Suprapubic skin (tissue), 4 donors: ENCODE measurements at regions not wholly inside any gene's neighbourhood (a gene's known extent, or its start where the extent isn't known, plus 50 kb on each side); places are given as distances from the start of the nearest gene placed in this dataset.

Source experiments
- EP300 ChIP-seq: sonication (generic); formaldehyde crosslinking; IDR thresholded peaks from one replicate; pipeline ENCODE4 v1.6.1; 2017; ENCODE audit warnings: antibody characterized with exemption
- POLR2A ChIP-seq, 2 donors: fragments of 450-650 bp; IDR thresholded peaks; one replicate each; pipeline ENCODE4 v1.6.1; 2017; ENCODE audit warnings: antibody characterized with exemption in 2 of 2, mild to moderate bottlenecking in 2 of 2, moderate library complexity in 2 of 2
- POLR2AphosphoS5 ChIP-seq, 3 donors: sonication (generic); formaldehyde crosslinking; IDR thresholded peaks; one replicate each; pipeline ENCODE4 v1.6.1; 2017; ENCODE audit warnings: antibody characterized with exemption in 3 of 3
- TF ChIP-seq, protein P1 (sequence below), 2 donors: fragments of 200-600 bp in 1 of 2; fragments of 450-650 bp in 1 of 2; sonication (generic) in 1 of 2; IDR thresholded peaks; one replicate each; pipeline ENCODE4 v1.5.1; 2016 to 2019; ENCODE audit warnings: antibody characterized with exemption in 2 of 2, mild to moderate bottlenecking in 1 of 2, moderate library complexity in 1 of 2

DNA sequence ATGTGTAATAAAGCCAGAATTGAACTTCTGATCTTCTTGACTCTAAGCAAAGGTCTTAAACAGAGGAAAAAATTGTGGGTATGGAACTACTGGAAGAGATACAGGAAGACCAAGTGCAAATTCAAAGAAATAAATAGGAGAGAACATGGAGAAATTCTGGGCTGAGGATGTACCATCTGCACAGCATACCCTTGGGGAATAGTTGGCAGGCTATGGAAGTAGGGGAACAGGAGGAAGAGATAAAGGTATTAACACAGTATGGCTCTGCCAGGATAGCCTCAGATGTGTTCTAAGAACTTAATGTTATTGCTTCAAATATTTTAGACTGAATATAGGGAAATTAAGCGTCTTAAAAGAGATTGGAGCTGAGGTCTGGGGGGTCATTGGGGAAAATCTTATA, 485.4 kb downstream of the CNTN3 start:
- TF ChIP-seq, protein P1, sequence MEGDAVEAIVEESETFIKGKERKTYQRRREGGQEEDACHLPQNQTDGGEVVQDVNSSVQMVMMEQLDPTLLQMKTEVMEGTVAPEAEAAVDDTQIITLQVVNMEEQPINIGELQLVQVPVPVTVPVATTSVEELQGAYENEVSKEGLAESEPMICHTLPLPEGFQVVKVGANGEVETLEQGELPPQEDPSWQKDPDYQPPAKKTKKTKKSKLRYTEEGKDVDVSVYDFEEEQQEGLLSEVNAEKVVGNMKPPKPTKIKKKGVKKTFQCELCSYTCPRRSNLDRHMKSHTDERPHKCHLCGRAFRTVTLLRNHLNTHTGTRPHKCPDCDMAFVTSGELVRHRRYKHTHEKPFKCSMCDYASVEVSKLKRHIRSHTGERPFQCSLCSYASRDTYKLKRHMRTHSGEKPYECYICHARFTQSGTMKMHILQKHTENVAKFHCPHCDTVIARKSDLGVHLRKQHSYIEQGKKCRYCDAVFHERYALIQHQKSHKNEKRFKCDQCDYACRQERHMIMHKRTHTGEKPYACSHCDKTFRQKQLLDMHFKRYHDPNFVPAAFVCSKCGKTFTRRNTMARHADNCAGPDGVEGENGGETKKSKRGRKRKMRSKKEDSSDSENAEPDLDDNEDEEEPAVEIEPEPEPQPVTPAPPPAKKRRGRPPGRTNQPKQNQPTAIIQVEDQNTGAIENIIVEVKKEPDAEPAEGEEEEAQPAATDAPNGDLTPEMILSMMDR (IDR thresholded peaks at IDR 0.05), result no peak
- no peak for TF ChIP-seq POLR2A (IDR thresholded peaks at IDR 0.05)
- no peak for TF ChIP-seq POLR2AphosphoS5 (IDR thresholded peaks at IDR 0.05)
- TF ChIP-seq EP300, result no peak
